HG02884 (cell line): ENCODE measurements at regions not wholly inside any gene's neighbourhood (a gene's known extent, or its start where the extent isn't known, plus 50 kb on each side); places are given as distances from the start of the nearest gene placed in this dataset.
"Not testable (repeated sequence)": the region's sequence is repeated elsewhere in the genome, so short reads cannot be mapped to it uniquely, and the experiment has no call there.

Experiments used
- ATAC-seq: cut with Tn5 transposase; IDR thresholded peaks from one replicate; pipeline ENCODE4 v1.9.1; 2021; ENCODE audit warnings: mild to moderate bottlenecking, moderate library complexity; ENCODE audit not compliant: unreplicated experiment

DNA sequence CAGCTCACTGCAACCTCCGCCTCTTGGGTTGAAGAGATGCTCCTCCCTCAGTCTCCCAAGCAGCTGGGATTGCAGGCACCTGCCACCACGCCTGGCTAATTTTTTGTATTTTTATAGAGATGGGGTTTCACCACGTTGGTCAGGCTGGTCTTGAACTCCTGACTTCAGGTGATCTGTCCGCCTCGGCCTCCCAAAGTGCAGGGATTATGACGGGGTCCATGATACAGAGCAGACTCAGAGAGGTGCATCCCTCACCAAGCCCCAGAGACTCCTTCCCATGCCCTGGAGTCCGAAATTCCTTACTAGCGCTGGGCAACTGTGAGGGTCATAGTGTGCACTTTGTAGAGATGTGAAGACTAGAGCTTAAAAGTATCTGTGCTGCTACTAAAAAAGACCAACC lies 99.8 kb upstream of the IRX4 start:
- ATAC-seq = not testable (repeated sequence)

GRCh38 chr5:1975898-1976765 lies 93.4 kb upstream of the IRX4 start:
- no peak for ATAC-seq

DNA sequence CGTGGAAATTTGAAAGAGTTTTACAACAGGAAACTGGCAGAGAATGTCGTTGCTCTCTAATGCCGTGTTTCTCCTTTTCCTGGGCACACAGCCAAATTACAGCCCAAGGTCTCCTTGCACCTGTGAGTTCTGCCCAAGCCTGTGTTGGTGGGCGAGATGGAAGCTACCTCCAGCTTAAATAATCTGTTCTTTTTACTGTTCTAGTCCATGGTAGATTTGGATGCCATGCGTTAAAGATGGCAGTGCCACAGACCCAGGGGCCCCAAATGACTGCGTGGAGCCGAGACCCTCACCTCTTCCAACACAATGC lies 92.6 kb upstream of the IRX4 start:
- no peak for ATAC-seq

GRCh38 chr5:1974501-1975405 lies 92.0 kb upstream of the IRX4 start:
- ATAC-seq = no peak

DNA sequence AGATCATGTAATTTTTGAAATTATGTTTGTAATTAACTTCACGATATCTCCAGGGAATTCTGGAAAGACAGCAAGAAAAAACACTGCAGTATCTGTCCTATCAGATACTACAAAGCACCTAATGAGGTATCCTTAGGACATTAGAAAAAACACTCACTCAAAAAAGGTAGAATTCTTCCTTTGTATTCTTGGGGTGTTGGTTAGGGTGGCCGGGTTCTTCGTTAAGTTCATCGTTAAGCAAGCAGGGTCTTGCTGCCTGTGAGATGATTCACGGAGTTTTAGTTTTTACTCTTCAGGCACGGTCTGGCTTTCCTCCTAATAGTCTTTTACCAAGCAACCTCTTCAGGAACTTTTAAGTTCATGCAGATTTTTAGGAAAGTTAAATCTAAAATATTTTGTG lies 91.4 kb upstream of the IRX4 start:
- no peak for ATAC-seq

DNA sequence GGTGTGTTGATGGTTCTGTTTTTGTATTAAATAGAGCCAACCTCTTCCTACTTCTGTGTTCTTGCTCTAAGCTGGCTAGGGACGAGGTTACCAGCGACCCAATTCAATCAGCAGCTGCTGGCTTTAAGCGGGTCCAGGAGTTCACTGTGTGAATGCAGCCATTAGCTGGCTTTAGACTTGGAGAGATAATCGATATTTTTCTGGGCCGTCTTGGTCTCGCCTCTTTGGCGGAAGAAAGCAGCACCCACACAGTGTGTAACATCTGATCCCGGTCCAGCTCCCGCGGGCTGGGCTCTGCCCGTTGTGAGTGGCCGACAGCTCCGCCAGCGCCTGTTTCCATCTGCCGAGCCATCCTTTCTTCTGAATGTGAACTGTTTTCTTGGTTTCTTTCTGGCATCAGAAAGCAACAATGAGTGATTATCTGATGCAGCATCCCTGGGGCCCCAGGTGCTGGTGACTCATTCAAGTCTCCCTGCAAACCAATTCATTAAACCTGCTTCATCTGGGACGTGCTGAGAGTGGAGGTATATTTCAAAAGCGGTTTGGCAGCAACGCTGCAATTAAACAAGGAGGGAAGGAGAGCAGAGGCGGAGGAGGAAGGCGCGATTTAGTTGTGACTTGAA lies 90.8 kb upstream of the IRX4 start:
- no peak for ATAC-seq

GRCh38 chr5:1971944-1972343 lies 89.2 kb upstream of the IRX4 start:
- ATAC-seq = no peak

DNA sequence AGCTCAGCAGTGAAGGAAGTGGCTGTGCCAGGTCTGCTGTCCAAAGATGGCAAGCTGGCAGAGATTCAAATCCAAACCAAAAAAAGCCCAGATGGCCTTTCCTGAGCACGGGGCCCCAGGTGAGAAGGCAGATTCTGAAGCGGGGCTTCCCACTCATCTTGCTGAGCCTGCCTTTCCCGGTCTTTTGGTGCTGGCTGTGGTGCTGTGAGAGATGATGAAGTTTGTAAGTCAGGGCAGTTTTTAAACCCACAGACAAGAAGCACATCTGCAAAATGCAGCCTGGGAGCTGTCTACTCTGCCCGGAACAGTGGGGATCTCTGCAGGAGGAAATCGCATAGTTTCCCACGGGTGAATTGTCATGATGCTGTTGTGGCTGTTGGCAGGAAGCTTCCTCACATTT lies 85.0 kb upstream of the IRX4 start:
- no peak for ATAC-seq

DNA sequence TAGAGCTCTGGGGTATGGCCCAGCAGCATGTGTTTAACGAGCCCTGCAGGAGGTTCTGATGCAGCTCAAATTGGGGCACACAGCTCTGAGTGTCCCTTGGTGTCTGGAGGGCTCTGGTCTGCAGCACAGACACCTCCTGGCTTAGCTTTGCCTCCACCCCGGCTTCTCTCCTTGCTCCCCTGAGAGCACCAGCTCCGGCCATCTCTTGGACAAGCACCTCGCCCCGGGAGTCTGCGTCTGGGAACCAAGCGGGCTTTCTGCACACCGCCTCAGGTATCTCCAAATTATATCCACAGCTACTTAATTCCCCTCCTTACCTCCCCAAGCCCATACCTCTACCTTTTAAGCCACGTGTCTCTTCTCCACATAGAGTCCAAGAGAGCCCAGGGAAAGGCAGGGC lies 83.7 kb upstream of the IRX4 start:
- no peak for ATAC-seq

DNA sequence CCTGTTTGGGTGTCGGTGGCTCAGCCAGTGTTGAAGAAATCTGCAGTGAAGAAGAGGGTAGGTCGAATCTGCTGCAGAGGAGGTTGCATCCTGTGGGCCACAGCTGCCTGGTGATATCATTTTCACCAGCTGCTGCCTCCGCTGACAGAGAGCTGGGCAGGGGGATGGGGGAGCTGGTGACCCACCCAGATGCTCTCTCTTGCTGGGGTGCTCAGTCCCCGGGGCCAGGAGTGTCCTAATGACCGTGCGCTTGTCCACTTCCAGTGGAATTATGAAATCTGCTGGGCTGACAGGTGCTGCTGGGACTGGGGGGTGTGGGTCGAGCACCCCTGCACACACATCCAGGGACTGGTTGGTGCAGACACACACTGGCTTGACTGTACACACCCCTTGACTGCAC lies 83.2 kb upstream of the IRX4 start:
- no peak for ATAC-seq

DNA sequence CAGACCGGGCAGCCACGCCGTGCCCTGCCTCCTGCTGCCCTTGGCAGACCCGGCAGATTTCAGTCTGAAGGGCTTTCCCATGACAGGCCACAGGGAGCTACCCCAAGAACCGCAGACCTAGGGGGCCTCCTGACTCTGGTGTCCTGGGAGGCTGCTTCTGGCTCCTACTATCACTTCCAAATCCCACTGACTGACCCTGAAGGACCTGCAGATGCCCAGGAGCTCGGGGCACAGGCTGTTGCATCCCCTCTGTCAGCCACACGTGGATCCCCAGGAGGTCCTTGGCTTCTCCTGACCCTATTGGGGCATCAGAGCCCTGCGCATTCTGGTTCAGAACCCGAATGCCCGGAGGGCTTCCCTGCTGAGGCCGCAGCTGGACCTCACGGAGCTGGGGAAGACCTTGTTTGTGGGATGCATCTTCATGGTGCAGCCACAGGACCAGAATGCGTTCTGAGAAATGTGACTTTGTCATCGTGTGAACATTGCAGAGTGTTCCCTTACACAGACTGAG lies 81.3 kb upstream of the IRX4 start:
- ATAC-seq = no peak

DNA sequence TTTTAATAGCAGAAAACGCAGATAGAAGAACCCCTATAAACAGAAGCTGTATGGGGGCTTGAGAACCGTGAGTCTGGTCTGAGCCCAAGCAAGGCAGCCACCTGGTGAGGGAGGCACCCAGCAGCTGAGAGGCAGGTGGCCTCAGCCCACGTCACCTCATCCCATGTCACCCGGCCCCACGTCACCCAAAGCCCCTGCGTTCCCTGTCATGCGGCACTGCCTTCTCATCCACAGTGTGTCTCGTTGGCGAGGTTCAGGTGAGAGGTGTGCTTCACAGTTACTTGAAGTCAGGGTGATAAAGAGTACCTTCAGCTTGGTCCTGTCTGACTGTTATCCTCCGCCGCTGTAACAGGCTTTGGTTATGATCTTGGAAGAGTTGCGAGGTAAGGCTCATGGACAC lies 80.6 kb upstream of the IRX4 start:
- ATAC-seq = no peak

- no peak for ATAC-seq
Observed at GRCh38 chr5:1962619-1963355, 80.1 kb upstream of the IRX4 start.

DNA sequence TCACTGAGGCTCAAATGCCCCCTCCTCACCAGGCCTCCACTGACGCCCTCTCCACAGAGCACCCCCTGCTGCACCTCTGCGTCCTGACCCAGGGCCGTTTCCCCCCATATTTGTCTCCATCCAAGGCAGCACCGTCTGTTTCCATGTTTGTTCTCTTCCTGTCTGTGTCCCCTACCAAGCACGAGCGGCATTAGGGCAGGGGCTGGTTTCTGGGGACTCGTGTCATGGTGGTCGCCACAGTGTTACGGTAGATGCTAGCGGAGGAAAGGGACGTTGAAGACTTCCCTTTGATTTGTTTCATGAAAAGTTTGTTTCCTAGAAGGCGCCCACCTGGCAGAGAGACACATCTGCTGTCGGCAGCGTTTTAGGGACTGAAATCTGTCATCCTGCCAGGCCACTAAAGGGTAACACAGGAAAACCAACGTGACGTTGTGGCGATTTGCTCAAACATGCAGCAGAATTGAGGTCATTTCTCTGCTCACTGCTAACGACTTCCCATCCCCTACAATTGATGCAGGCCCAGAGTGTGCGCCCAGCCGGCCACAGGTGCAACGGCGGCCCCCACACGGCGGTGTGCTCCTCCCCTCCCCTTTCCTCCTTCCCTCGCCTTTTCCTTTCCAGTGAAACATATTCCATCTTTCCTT lies 79.3 kb upstream of the IRX4 start:
- no peak for ATAC-seq

GRCh38 chr5:1961304-1961946 lies 78.7 kb upstream of the IRX4 start:
- ATAC-seq = no peak

DNA sequence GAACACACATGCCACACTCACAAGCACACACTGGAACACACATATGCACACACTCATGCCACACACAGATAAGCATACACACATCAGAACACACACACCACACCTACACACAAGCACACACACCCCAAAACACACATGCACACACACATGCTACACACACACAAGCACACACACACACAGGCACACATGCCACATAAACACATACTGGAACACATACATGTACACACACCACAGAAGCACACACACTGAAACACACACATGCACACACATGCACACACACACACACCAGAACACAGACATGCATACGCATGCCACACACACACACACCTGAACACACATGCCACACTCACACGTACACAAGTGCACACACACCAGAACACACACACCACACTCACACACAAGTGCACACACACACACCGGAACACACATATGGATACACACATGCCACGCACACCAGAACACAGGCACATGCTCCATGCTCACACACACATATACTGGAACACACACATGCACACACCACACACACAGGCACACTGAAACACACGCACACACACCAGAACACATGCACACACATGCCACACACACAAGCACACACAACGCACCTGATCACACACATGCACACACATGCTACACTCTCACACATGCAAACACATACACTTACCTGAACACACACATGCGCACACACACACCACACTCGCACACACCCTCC lies 78.0 kb upstream of the IRX4 start:
- ATAC-seq = no peak

- no peak for ATAC-seq
Observed at GRCh38 chr5:1959725-1960581, 77.2 kb upstream of the IRX4 start.

DNA sequence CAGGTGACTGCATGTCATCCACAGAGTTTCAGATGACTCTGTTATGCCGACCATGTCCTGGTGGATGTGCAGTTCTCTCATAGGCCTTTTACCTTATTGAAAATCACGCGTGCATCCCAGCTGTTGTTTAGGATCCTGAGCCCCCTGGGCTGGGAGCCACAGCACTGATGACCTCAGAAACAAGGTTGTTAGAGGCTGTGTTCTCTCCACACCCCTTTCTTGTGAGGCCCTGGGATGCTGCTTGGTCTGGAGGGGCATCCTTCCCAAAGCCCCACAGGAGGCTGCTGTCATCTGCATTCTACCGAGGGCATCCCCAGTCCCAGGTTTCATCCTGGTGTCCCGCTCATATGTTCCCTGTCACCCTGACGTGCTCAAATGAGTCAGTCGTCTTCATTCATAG lies 76.5 kb upstream of the IRX4 start:
- ATAC-seq = no peak
